MCF 10A (cell line): ENCODE measurements at regions not wholly inside any gene's neighbourhood (a gene's known extent, or its start where the extent isn't known, plus 50 kb on each side); places are given as distances from the start of the nearest gene placed in this dataset.

Experiments
- BruUV-seq: library from RNA; stranded (reverse); fragments of 400-500 nt; replicated peaks from 2 replicates; lab custom pipeline; 2021; lab: Mats Ljungman, UMichigan
- CTCF ChIA-PET: fragments of 300-600 bp; sonication (Branson Sonifier 250); formaldehyde crosslinking; extraction: SDS; loops from one replicate; lab custom pipeline; 2021; ENCODE audit warnings: antibody characterized with exemption, inconsistent platforms; lab: Yijun Ruan, JAX
- POLR2A ChIA-PET: fragments of 300-600, 350-650 bp; sonication (Branson Sonifier 250); formaldehyde crosslinking; extraction: SDS; loops from one replicate; lab custom pipeline; 2020; ENCODE audit warnings: antibody characterized with exemption, inconsistent platforms; lab: Yijun Ruan, JAX
- DNase-seq: peaks from one replicate; pipeline ENCODE4 v3.0.0-alpha.2; 2018; ENCODE audit not compliant: unreplicated experiment
- H3K27ac Mint-ChIP-seq: one replicate; pipeline ENCODE4 v1.8.0; 2022; ENCODE audit warnings: mild to moderate bottlenecking, low read depth, mixed read lengths; ENCODE audit not compliant: unreplicated experiment
- H3K27me3 Mint-ChIP-seq: one replicate; pipeline ENCODE4 v1.8.0; 2022; ENCODE audit warnings: mixed read lengths; ENCODE audit not compliant: insufficient read depth, unreplicated experiment
- H3K36me3 Mint-ChIP-seq: one replicate; pipeline ENCODE4 v1.8.0; 2022; ENCODE audit warnings: mild to moderate bottlenecking, moderate library complexity, mixed read lengths; ENCODE audit not compliant: insufficient read depth, unreplicated experiment
- H3K4me1 Mint-ChIP-seq: one replicate; pipeline ENCODE4 v1.8.0; 2022; ENCODE audit warnings: mixed read lengths; ENCODE audit not compliant: insufficient read depth, unreplicated experiment
- H3K4me3 Mint-ChIP-seq: one replicate; pipeline ENCODE4 v1.8.0; 2022; ENCODE audit warnings: mild to moderate bottlenecking, moderate library complexity, mixed read lengths; ENCODE audit not compliant: unreplicated experiment
- H3K9me3 Mint-ChIP-seq: one replicate; pipeline ENCODE4 v1.8.0; 2022; ENCODE audit warnings: mixed read lengths; ENCODE audit not compliant: unreplicated experiment
- intact Hi-C: fragments of 100-400 bp; cut with micrococcal nuclease; formaldehyde crosslinking; loops from 2 replicates; pipeline ENCODE4 v1.14.1; 2022
- TF ChIP-seq, protein P1 (sequence below): fragments of 200-600 bp; IDR thresholded peaks from one replicate; pipeline ENCODE4 v1.8.0; 2022; ENCODE audit warnings: antibody characterized with exemption, mild to moderate bottlenecking; ENCODE audit not compliant: unreplicated experiment

DNA sequence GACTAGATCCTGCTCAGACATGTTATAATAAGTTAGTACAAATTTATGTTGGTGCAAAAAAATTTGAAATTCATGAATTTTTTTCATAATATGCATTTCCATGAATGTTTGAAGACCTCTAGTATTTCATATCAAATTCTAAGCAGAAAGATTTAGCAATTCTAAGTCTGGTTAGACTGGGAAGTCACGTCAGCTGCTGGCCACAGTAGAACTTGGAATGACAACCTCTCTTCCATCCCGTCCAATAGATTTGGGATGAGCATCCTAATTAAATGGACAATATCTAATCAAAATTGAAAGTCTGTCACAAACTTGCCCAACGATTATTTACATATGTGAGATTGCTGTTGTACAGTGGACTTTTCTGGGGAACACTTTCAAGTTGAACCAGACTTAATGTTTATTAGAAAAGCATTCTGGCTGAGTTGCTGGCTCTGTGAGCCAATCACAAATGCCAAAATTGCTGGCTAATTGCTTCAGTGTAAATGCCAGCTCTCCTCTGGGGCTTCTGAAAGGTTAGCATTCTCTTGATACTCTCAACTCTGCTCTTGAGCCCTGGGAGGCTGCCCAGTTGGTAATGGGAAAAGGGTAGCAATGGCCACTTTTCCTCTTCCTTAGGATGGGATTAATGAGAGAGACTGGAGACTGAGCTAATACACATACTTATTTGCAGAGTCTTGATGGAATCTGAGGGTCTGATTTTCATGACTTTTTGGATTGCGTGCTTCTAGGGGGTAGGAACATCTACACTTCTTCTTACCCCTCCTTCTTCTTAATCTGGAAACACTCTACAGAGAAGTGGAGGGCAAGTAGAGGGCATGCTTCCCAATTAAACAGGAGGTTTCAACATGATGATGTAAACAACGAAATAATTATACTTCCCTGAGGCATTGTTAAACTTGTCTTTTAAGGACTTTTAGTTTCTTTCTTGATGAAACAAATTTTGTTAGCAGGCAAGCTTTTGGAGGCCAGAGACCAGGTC lies 253.5 kb downstream of the BAMBI start:
- no peaks in the 10 kb centered on the region for H3K36me3 Mint-ChIP-seq
- POLR2A ChIA-PET, result no interaction called here
- DNase-seq, result no peak
- intact Hi-C loops, result no loop called here
- no peak overlapping the region for H3K27ac Mint-ChIP-seq
- no peaks in the 10 kb centered on the region for H3K27me3 Mint-ChIP-seq
- no peaks in the 10 kb centered on the region for H3K9me3 Mint-ChIP-seq
- BruUV-seq, result no TSS peak
- no peak overlapping the region for H3K4me3 Mint-ChIP-seq
- CTCF ChIA-PET, result no interaction called here
- peaks cover 6% of the 10 kb centered on the region for H3K4me1 Mint-ChIP-seq
- TF ChIP-seq, protein P1, sequence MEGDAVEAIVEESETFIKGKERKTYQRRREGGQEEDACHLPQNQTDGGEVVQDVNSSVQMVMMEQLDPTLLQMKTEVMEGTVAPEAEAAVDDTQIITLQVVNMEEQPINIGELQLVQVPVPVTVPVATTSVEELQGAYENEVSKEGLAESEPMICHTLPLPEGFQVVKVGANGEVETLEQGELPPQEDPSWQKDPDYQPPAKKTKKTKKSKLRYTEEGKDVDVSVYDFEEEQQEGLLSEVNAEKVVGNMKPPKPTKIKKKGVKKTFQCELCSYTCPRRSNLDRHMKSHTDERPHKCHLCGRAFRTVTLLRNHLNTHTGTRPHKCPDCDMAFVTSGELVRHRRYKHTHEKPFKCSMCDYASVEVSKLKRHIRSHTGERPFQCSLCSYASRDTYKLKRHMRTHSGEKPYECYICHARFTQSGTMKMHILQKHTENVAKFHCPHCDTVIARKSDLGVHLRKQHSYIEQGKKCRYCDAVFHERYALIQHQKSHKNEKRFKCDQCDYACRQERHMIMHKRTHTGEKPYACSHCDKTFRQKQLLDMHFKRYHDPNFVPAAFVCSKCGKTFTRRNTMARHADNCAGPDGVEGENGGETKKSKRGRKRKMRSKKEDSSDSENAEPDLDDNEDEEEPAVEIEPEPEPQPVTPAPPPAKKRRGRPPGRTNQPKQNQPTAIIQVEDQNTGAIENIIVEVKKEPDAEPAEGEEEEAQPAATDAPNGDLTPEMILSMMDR, result no peak

DNA sequence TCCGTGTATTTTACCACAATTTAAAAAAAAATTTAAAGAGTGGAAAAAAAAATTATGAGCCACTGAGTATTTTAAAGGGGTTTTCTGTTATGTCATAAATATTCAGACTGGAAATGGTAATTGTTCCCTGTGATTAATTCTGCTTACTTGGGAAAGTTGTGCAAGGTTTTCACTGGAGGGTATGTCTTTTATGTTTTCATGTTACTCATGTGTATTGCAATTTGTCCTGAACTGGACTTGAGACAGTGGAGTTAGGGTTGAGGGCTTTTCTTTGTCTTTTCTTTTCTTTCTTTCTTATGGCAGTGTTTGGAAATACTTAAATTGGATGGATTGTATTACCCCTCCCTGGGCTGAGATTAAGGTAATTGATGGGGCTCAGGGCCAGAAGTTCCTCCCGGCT lies 257.7 kb downstream of the BAMBI start:
- Mint-ChIP-seq H3K27ac (no peak overlapping the region), H3K27me3 (no peaks in the 10 kb centered on the region), H3K9me3 (no peaks in the 10 kb centered on the region), H3K36me3 (no peaks in the 10 kb centered on the region), H3K4me3 (no peak overlapping the region), H3K4me1 (no peaks in the 10 kb centered on the region)
- POLR2A ChIA-PET, result no interaction called here
- TF ChIP-seq, protein P1, result no peak
- DNase-seq, result peak; percentile 21
- intact Hi-C loops, result no loop called here
- BruUV-seq, result no TSS peak
- CTCF ChIA-PET, result no interaction called here

DNA sequence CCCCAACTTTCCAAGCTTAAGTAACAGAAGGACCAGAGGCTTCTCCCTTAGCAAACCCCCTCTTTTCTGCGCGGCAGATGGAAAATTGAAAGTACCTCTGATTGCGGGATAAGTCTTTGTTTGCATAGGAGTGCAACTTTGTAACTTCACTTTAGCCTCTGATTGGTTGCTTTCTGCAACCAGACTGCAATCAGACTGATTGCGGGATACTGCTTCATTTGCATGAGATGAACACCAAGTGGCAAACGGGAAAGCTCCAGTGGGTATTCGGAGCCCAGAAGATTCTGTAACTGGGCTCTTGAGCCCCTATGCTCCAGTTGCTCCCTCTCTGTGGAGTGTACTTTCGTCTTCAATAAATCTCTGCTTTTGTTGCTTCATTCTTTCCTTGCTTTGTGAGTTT lies 260.6 kb downstream of the BAMBI start:
- POLR2A ChIA-PET, result no interaction called here
- Mint-ChIP-seq H3K4me3 (no peak overlapping the region), H3K27ac (no peak overlapping the region), H3K9me3 (no peaks in the 10 kb centered on the region), H3K4me1 (no peaks in the 10 kb centered on the region), H3K36me3 (no peaks in the 10 kb centered on the region), H3K27me3 (no peaks in the 10 kb centered on the region)
- DNase-seq, result no peak
- intact Hi-C loops, result no loop called here
- CTCF ChIA-PET, result interaction anchor here (0.9 kb wide), 1 partner anchor 39 kb away, joined by 3 read pairs; no protein-coding TSS in a partner anchor
- TF ChIP-seq, protein P1, result no peak
- BruUV-seq, result no TSS peak

DNA sequence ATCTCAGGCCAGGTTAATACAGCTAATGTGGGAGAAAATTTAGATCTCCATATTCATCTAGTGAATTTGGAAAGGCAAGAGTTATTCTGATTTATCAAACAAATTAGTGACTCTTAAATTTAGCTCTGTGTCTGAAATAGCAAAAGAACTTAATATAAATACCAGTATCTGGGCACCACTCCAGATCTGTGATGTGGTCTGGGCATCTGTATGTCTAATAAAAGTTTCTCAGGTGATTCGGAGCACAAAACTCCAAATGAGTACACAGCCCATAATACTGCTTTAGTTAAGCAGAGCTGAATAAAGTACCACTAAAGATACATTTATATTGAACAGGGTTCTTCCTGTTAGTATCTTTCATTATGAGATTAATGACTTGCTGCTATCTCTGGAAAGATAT lies 261.4 kb downstream of the BAMBI start:
- POLR2A ChIA-PET, result no interaction called here
- H3K27me3 Mint-ChIP-seq, result no peaks in the 10 kb centered on the region

More for the DNA sequence above, 261.4 kb downstream of the BAMBI start:
- H3K4me3 Mint-ChIP-seq, result no peak overlapping the region
- no peaks in the 10 kb centered on the region for H3K36me3 Mint-ChIP-seq
- H3K27ac Mint-ChIP-seq, result no peak overlapping the region
- CTCF ChIA-PET, result interaction anchor here (0.9 kb wide), 1 partner anchor 38 kb away, joined by 3 read pairs; no protein-coding TSS in a partner anchor
- TF ChIP-seq, protein P1, result no peak
- H3K4me1 Mint-ChIP-seq, result no peaks in the 10 kb centered on the region
- intact Hi-C loops, result no loop called here
- H3K9me3 Mint-ChIP-seq, result no peaks in the 10 kb centered on the region
- DNase-seq, result no peak
- no TSS peak for BruUV-seq
